Mesenchymal stem cell (in vitro differentiated cells and primary cell): ENCODE measurements at regions not wholly inside any gene's neighbourhood (a gene's known extent, or its start where the extent isn't known, plus 50 kb on each side); places are given as distances from the start of the nearest gene placed in this dataset.

ENCODE experiments used
- DNase-seq: peaks from one replicate; pipeline ENCODE4 v3.0.0-alpha.2; 2013
- H2AFZ ChIP-seq: one replicate; pipeline ENCODE4 v1.6.1; 2013; ENCODE audit warnings: low read depth, mild to moderate bottlenecking, control low read depth, inconsistent platforms, low read length, moderate library complexity
- H2AK5ac ChIP-seq: 2 replicates; pipeline ENCODE4 v1.6.1; 2013; ENCODE audit warnings: low read length, moderate library complexity, mild to moderate bottlenecking, inconsistent platforms; ENCODE audit not compliant: severe bottlenecking
- H2BK120ac ChIP-seq: one replicate; pipeline ENCODE4 v1.6.1; 2013; ENCODE audit warnings: low read depth, mild to moderate bottlenecking, inconsistent platforms, low read length, moderate library complexity
- H2BK12ac ChIP-seq, 2 experiments: one replicate each; pipeline ENCODE4 v1.6.1; 2013; ENCODE audit warnings: inconsistent platforms in 2 of 2, low read length in 2 of 2, mild to moderate bottlenecking in 2 of 2, moderate library complexity in 2 of 2, control low read depth in 1 of 2
- H2BK15ac ChIP-seq: one replicate; pipeline ENCODE4 v1.6.1; 2013; ENCODE audit warnings: mild to moderate bottlenecking, low read depth, inconsistent platforms; ENCODE audit not compliant: poor library complexity, severe bottlenecking
- H2BK5ac ChIP-seq: 2 replicates; pipeline ENCODE4 v1.6.1; 2013; ENCODE audit warnings: low read depth, mild to moderate bottlenecking, low read length, control low read depth, inconsistent platforms; ENCODE audit not compliant: poor library complexity, severe bottlenecking
- H3K14ac ChIP-seq, 2 experiments: one replicate each; pipeline ENCODE4 v1.6.1; 2013; ENCODE audit warnings: inconsistent platforms in 2 of 2, low read length in 2 of 2, control low read depth in 1 of 2, mild to moderate bottlenecking in 1 of 2, moderate library complexity in 1 of 2
- H3K18ac ChIP-seq, 2 experiments: one replicate each; pipeline ENCODE4 v1.6.1; 2013; ENCODE audit warnings: inconsistent platforms in 2 of 2, low read length in 2 of 2, control low read depth in 1 of 2, low read depth in 1 of 2, mild to moderate bottlenecking in 1 of 2
- H3K23ac ChIP-seq, 2 experiments: one replicate each; pipeline ENCODE4 v1.6.1; 2013; ENCODE audit warnings: inconsistent platforms in 2 of 2, low read length in 2 of 2, mild to moderate bottlenecking in 2 of 2, moderate library complexity in 2 of 2, control low read depth in 1 of 2
- H3K27ac ChIP-seq: 2 replicates; pipeline ENCODE4 v1.5.1; 2013; ENCODE audit warnings: mild to moderate bottlenecking, moderate library complexity, low read length, control low read depth, inconsistent platforms; ENCODE audit not compliant: poor library complexity, severe bottlenecking
- H3K27me3 ChIP-seq, 2 experiments: 2 replicates each; pipeline versions ENCODE4 v1.6.1 to v1.7.0; 2013; ENCODE audit warnings: low read length in 2 of 2, mild to moderate bottlenecking in 2 of 2, moderate library complexity in 2 of 2, control low read depth in 1 of 2, inconsistent platforms in 1 of 2; ENCODE audit not compliant: control insufficient read depth in 1 of 2, insufficient read depth in 1 of 2
- H3K36me3 ChIP-seq, 2 experiments: 2 replicates each; pipeline versions ENCODE4 v1.6.1 to v1.7.0; 2013; ENCODE audit warnings: low read length in 2 of 2, control low read depth in 1 of 2, inconsistent platforms in 1 of 2, low read depth in 1 of 2, mild to moderate bottlenecking in 1 of 2; ENCODE audit not compliant: insufficient read depth in 2 of 2, control insufficient read depth in 1 of 2
- H3K4ac ChIP-seq, 2 experiments: one replicate each; pipeline ENCODE4 v1.6.1; 2013; ENCODE audit warnings: inconsistent platforms in 2 of 2, low read length in 2 of 2, mild to moderate bottlenecking in 2 of 2, moderate library complexity in 2 of 2, control low read depth in 1 of 2, low read depth in 1 of 2
- H3K4me1 ChIP-seq: 2 replicates; pipeline ENCODE4 v1.6.1; 2013; ENCODE audit warnings: low read depth, low read length, control low read depth; ENCODE audit not compliant: control insufficient read depth, insufficient read depth
- H3K4me2 ChIP-seq: 2 replicates; pipeline ENCODE4 v1.6.1; 2013; ENCODE audit warnings: low read length, mild to moderate bottlenecking, inconsistent platforms; ENCODE audit not compliant: poor library complexity, severe bottlenecking
- H3K4me3 ChIP-seq, 2 experiments: 2 replicates each; pipeline versions ENCODE4 v1.5.1 to v1.7.0; 2013; ENCODE audit warnings: low read length in 2 of 2, mild to moderate bottlenecking in 2 of 2, control low read depth in 1 of 2, low read depth in 1 of 2; ENCODE audit not compliant: insufficient read depth in 1 of 2
- H3K79me1 ChIP-seq: replicated peaks from 2 replicates; pipeline ENCODE4 v1.6.1; 2013; ENCODE audit warnings: mild to moderate bottlenecking, control low read depth, low read length, inconsistent platforms; ENCODE audit not compliant: poor library complexity, severe bottlenecking
- H3K9ac ChIP-seq: 2 replicates; pipeline ENCODE4 v1.7.0; 2013; ENCODE audit warnings: mild to moderate bottlenecking, low read length, moderate library complexity
- H3K9me3 ChIP-seq: 2 replicates; pipeline ENCODE4 v1.7.0; 2013; ENCODE audit warnings: mild to moderate bottlenecking, low read length; ENCODE audit not compliant: control insufficient read depth
- H4K8ac ChIP-seq: one replicate; pipeline ENCODE4 v1.6.1; 2013; ENCODE audit warnings: inconsistent platforms, mild to moderate bottlenecking, low read length, moderate library complexity
- H4K91ac ChIP-seq: one replicate; pipeline ENCODE4 v1.6.1; 2013; ENCODE audit warnings: mild to moderate bottlenecking, low read length, inconsistent platforms
- WGBS: methylation state at CpG from one replicate; pipeline ENCODE4 v1.1.7; 2013; ENCODE audit warnings: mixed read lengths; 5-methylcytosine and 5-hydroxymethylcytosine counted together

DNA sequence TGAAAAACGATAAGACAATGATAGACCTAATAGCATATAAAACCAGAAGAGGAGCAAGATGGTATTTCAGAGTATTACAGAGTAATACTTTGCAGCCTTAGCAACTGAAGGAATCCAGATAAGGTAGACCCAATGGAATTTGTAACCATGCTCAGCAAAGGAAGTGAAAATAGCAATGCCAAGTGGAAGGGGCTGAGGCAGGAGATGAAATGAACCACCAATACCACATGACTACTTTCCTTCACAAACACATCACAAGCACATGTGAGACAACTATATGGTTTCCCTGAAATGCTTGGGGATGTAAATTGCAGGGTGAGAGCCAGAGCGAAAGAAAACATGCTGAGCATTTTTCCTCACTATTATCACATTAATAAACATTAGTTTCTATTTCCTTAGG is 79.8 kb upstream of the MELK start:
- Histone ChIP-seq H2AK5ac (no peak overlapping the region), H3K9me3 (no peaks in the 10 kb centered on the region), H3K14ac (no peak overlapping the region), H3K23ac (no peak overlapping the region), H3K36me3 (no peaks in the 10 kb centered on the region), H3K27me3 (no peaks in the 10 kb centered on the region), H3K79me1 (no peaks in the 10 kb centered on the region), H3K4me3 (no peak overlapping the region), H2BK12ac (no peak overlapping the region), H3K4me2 (no peak overlapping the region), H3K4ac (no peak overlapping the region), H4K8ac (no peak overlapping the region), H3K27ac (no peak overlapping the region), H2BK120ac (no peak overlapping the region), H2BK5ac (no peak overlapping the region), H3K4me1 (peaks cover 4% of the 10 kb centered on the region), H4K91ac (no peak overlapping the region), H3K18ac (no peak overlapping the region), H2AFZ (no peak overlapping the region), H3K9ac (no peak overlapping the region), H2BK15ac (no peak overlapping the region)
- peak; percentile 16 for DNase-seq
- 80% methylated on average over 1 of the region's 2 CpGs for WGBS

DNA sequence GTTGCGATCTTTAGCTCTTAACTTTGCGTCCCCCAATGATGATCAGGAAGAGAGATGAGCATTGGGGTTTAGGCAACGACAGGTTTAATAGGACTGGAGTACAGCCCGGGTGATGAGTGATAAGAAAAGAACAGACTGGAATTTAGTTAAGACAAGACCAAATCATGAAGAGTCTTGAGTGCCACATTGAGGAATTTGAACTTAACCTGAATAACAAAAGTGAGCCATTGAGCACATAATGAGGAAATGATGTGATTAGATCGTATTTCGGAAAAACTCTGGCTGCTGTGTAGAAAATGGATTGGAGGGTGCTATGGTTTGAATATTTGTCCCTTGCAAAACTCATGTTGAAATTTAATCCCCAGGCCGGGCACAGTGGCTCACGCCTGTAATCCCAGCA is 83.2 kb upstream of the MELK start:
- Histone ChIP-seq H3K27ac (no peak overlapping the region), H3K36me3 (no peaks in the 10 kb centered on the region), H3K4me1 (peaks cover 6% of the 10 kb centered on the region), H2AK5ac (no peak overlapping the region), H4K91ac (no peak overlapping the region), H2BK5ac (no peak overlapping the region), H3K4me3 (no peak overlapping the region), H3K14ac (no peak overlapping the region), H2BK12ac (no peak overlapping the region), H3K4ac (no peak overlapping the region), H3K23ac (no peak overlapping the region), H3K79me1 (peaks cover 5% of the 10 kb centered on the region), H4K8ac (no peak overlapping the region), H3K9me3 (no peaks in the 10 kb centered on the region), H2BK120ac (no peak overlapping the region), H3K27me3 (no peaks in the 10 kb centered on the region), H3K18ac (no peak overlapping the region), H3K4me2 (no peak overlapping the region), H3K9ac (no peak overlapping the region), H2BK15ac (no peak overlapping the region), H2AFZ (no peak overlapping the region)
- WGBS = 97% methylated on average over 8 of the region's 8 CpGs
- DNase-seq = no peak

DNA sequence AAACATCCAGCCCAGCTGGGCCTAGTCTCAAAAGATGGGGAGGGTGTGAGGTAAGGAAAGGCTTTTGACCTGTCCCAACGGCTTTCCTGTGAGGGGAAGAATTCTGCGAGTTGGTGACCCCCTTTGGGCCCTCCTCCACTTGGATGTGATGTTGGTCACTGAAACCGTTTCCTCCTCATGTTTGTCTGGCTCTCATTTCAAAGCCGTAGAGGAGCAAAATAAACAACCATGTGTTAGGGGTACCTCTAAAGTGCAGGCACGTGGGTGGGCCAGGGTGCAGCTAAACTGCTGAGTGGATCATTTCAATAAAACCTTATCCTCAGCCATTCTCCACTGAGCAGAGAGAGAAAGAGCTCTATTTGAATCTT is 84.3 kb upstream of the MELK start:
- peak overlapping the region; percentile 87 to 92 for H3K18ac ChIP-seq
- peak overlapping the region; percentile 94 for H3K9ac ChIP-seq
- peak overlapping the region; percentile 81 for H2AFZ ChIP-seq
- H3K4ac ChIP-seq = peak overlapping the region in 1 of 2 experiments; percentile 62
- H3K27me3 ChIP-seq = no peaks in the 10 kb centered on the region
- H3K4me2 ChIP-seq = peak overlapping the region; percentile 86
- H3K36me3 ChIP-seq = no peaks in the 10 kb centered on the region
- H3K27ac ChIP-seq = peak overlapping the region; percentile 97
- H3K23ac ChIP-seq = no peak overlapping the region
- H3K79me1 ChIP-seq = peaks cover 10% of the 10 kb centered on the region
- no peak overlapping the region for H2BK5ac ChIP-seq
- 2% methylated on average over 5 of the region's 5 CpGs for WGBS
- peak overlapping the region; percentile 45 to 81 for H2BK12ac ChIP-seq
- peak overlapping the region; percentile 15 for H4K91ac ChIP-seq
- no peak overlapping the region for H2BK15ac ChIP-seq
- H3K14ac ChIP-seq = no peak overlapping the region
- H3K4me1 ChIP-seq = peaks cover 6% of the 10 kb centered on the region
- peak overlapping the region; percentile 2 for H4K8ac ChIP-seq
- H3K9me3 ChIP-seq = no peaks in the 10 kb centered on the region
- DNase-seq = no peak
- peak overlapping the region; percentile 2 to 83 for H3K4me3 ChIP-seq
- peak overlapping the region; percentile 69 for H2BK120ac ChIP-seq
- H2AK5ac ChIP-seq = peak overlapping the region; percentile 65

DNA sequence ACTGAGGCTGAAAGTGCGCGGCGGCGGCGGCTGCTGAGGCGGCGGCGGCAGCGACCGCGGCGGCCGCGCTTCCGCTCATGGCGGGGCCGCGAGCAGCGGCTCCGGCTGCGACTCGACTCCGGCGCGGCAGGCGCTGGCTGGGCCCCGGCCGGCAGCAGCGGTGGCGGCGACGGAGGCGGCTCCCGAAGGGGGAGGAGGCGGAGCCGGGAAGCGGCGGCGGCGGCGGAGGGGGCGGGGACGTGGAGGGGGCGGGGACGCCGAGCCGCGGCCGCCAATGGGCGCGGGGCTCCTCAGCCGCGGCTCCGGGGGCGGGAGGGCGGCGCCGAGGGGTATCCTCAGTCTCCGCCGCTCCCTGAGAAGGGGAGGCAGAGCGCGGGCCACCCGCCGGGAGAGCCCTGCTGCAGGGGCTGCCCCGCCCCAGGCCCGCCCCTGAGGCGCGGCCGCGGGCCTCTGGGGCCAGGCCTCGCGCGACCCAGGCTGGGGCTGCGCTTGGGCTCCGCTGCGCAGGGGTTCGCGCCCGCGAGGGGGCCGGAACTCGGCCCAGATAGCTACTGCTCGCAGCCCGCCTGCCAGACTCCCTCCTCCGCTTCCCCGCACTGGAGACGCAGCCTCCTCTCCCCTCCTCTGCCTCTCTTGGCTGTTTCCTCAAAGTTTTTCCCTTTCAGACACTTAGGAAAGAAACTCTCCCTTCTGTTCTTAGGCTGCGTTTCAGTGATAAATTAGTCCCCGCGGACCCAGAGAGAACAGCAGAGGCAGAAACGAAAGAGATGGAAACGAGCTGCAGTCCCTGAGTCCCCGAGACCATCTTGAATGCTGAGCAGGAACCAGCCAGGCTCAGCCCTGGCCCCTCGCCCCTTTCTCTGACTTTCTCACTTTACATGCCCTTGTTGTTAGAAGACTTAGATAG is 85.0 kb upstream of the MELK start:
- Histone ChIP-seq H3K27me3 (no peaks in the 10 kb centered on the region), H2BK15ac (peak overlapping the region; percentile 98)
- WGBS = under 1% methylated on average over 36 of the region's 94 CpGs

More for the DNA sequence above, 85.0 kb upstream of the MELK start:
- Histone ChIP-seq H3K36me3 (peaks cover 0 to 2% of the 10 kb centered on the region in 2 experiments), H2BK120ac (peak overlapping the region; percentile 69), H4K91ac (peak overlapping the region; percentile 45), H2BK5ac (peak overlapping the region; percentile 5), H3K14ac (peak overlapping the region; percentile 27 to 75), H2AFZ (peak overlapping the region; percentile 76), H3K4ac (peak overlapping the region in 1 of 2 experiments; percentile 64), H3K4me3 (peak overlapping the region; percentile 77 to 83), H3K27ac (peak overlapping the region; percentile 97), H3K23ac (no peak overlapping the region), H3K9ac (peak overlapping the region; percentile 94), H3K18ac (peak overlapping the region; percentile 87 to 92), H3K79me1 (peaks cover 11% of the 10 kb centered on the region), H2BK12ac (peak overlapping the region; percentile 45 to 81), H3K4me1 (peaks cover 6% of the 10 kb centered on the region), H3K9me3 (no peaks in the 10 kb centered on the region), H2AK5ac (no peak overlapping the region), H3K4me2 (peak overlapping the region; percentile 86), H4K8ac (peak overlapping the region; percentile 39)
- peak; percentile 92 for DNase-seq
